DLD1 (cell line): ENCODE measurements at regions not wholly inside any gene's neighbourhood (a gene's known extent, or its start where the extent isn't known, plus 50 kb on each side); places are given as distances from the start of the nearest gene placed in this dataset.

ENCODE experiments used
- in situ Hi-C: cut with HindIII; loops from 2 replicates; pipeline ENCODE4 v1.10.0; 2017; ENCODE audit warnings: low sequenced_read_pairs

DNA sequence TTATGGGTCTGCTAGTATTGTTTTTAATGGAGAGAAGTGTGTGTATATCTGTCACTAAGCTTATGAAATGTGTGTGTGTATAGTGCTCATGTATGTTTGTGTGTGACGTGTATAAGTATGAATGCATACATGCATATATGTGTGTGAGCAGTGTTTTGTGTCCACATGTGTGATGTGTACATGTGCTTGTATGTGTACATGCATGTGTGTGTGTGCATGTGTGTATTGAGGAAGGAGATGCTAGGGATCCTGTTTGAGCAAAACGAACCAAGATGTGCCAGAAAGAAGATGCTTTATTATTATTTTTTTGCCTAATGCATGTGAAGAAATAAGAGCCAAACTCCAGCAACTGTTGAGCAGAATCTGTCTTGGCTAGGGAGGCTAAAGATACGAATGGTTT lies 301.3 kb upstream of the SKOR2 start:
- in situ Hi-C loops: no loop called here

DNA sequence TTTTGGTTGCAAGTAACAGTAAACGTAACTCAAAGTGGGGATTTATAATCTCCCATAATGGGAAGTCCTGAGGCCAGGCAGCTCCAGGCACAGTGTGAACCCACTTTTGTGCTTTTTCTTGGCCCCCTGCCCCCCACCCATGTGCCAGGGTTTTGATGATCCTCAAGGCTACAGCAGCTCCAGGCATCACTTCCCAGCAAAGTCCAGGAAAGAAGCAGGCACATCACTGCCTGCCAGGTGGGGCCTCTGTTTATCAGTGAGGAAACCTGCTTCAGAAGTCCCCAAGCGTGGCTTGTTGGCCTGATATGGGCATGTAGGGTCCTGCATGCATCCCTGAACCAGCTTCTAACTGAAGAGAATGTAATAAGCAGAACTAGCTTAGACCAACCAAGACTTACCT lies 299.2 kb upstream of the SKOR2 start:
- in situ Hi-C loops: no loop called here

DNA sequence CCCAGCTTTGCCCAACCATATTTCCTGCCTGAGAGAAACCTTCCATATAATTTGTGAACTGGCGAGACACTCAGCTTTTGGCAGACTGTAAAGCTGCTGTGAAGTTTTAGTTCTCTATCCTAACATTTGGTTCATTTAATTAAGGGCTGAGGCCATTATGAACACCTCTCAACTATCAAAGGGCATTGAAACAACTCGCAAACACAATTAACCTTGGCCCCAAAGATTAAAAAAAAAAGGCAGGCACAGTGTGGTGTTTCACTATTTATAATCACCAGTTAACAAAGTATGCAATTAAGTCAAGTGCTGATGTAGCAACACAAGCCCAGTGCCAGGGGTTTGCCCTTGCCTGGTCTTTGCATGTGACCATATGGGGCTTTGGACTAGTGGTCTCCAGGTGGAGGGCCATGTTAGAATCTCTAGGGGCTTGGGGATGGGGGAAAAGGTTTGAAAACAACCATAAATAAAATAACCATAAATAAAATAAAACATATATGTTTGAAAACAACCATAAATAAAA lies 297.6 kb upstream of the SKOR2 start:
- in situ Hi-C loops: no loop called here

DNA sequence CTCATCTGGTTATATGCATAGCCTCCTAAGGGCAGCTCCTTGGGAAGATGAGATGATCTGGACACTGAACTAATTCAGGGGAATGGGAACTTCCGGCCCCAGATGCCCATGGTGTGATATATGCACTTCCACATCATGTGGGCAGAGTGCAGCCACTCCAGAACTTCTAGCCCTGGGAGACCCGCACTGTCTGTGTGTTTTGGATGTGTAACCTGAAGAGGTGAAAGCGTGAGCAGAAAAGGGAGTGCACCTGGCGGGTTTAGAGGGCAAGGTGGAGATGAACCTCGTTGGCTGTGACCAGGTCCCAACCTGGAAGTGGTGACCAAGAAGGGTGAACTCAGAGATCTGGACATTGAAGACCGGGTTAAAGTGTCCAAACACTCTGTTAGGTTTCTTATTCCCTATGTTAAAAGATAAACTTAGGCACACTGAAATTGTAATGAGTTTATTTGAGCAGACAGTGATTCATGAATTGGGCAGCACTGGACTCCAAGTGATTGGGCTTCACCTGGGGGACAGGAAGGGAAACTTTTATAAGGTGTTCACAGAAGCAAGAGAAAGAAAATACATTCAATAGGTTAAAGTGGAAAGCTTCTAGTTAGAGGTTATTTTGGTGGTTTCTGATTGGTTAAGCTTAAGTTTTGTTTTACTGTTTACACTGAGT lies 296.2 kb upstream of the SKOR2 start:
- in situ Hi-C loops: no loop called here

DNA sequence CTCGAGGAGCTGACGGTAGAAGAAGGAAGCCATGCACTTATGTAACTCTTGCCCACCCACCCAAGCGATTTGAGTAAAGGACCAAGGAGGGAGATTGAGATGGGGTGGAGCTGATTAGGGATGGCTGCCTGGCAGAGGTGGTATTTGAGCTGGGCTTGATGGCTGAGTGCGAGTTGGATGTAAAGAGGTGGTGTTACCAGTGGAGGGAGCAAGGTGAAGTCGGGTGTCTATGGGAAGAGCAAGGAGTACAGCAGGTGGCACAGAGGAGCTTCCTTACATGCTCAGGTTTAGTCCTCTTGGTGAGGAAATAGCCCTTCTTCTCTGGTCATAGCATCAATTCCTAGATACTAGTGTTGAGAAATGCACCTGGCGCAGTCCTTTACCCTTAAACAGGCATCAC lies 294.2 kb upstream of the SKOR2 start:
- in situ Hi-C loops: no loop called here

DNA sequence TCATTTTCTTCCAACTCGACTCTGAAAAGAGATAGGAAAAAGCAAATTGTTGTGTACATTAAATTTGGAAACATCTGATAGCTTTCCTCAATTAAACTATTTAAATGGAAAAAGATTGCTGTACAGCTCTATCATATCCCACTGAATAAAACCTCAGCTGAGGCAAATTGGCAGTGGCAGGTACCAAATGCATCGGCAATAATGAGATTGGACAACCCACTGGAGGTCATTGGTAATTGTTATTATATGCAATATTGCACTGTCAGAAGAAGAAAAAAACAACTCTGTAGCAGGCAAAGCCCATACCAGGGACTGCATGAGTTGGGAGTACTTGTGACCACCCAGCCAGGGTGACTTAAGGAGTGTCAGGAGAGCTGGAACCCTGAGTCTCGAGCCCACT lies 291.6 kb upstream of the SKOR2 start:
- in situ Hi-C loops: no loop called here

DNA sequence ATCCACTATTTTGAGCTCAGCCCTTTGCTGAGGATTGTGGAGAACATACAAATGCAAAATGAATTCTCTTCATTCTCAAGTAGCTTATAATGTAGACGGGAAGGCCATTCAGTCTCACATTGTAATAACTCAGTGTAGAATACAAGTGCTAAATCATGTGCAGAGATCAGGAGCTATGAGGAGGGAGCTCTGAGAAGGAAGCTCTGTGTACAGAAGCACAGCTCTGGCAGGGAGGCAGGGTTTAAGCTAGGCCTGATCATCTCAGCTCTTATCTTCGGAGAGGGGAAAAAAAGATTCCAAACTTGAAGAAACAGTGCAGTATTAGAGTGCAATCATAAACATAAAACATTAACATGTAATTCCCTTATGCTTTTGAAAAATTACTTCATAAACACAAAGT lies 291.1 kb upstream of the SKOR2 start:
- in situ Hi-C loops: no loop called here

DNA sequence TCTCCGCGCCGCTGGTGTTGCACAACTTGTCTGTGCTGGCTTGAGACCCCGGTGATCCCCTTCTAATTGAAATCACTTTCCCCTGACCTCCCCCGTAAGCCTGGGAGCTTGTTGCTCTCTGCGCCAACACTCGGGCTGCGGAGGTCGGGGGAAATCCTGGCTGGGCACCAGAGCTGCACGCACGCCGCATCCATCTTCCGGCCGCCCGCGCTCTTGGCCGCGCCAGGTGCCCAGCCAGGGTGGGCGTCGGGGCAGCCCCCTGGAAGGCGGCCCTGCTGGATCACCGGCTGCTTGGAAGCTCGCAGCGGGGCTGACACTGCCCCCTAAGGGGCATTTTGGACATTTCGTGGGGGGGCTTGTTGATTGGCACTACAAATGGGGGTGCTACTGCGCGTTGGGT lies 280.3 kb upstream of the SKOR2 start:
- in situ Hi-C loops: no loop called here

DNA sequence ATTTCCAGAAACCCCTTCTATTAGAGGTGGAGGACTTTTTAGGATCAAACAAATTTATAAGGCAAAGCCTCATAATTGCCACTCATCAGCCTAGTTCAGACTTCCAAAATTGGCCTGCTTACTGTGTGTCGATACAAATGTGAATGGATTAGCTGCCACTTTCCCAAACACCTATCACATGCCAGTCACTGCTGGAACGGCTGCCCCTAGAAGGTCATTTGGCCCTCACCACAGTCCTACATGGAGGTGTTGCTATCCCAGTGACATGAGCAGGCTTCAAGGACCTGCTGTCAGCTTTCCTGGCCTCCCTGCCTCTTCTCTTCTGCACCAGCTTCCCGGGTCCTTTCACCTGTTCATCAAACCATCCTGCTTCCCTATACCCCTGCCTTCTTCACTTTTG lies 279.2 kb upstream of the SKOR2 start:
- in situ Hi-C loops: no loop called here

DNA sequence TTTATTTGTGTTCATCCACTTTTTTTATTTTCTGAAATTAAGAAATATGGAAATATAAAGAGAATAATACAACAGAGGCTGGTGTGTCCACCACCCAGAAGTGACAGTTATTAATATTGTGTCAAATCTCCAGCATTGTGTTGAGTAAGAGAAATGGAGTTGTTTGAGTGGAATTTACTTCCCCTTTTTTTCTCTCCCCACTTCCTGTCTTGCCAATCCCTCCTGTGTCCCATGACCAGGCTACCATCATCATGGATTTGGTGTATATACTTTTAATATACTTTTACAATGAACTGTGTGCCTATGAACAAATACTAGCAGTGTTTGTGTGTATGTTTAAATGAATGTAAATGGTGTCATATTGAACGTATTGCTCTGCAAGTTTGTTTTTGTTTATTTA lies 276.9 kb upstream of the SKOR2 start:
- in situ Hi-C loops: no loop called here

DNA sequence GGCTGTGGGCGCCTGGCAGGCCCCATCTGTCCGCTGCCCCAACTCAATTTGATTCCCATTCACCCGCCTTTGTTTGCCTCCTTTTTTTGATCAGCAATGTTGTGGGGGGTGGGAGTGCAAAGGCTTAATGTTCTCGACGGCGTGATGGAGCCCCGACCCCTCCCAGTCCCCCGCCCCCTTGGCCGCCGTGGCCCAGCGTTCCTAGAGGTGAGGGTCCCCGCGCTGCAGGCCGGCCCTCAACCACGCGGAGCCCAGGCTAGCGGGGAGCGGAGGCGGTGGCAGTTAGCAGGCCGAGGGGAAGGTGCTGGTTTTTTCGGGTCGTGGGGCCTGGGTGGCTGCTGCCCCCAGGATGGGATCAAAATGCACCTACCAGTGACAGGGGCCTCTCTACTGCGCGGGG lies 274.7 kb upstream of the SKOR2 start:
- in situ Hi-C loops: no loop called here

DNA sequence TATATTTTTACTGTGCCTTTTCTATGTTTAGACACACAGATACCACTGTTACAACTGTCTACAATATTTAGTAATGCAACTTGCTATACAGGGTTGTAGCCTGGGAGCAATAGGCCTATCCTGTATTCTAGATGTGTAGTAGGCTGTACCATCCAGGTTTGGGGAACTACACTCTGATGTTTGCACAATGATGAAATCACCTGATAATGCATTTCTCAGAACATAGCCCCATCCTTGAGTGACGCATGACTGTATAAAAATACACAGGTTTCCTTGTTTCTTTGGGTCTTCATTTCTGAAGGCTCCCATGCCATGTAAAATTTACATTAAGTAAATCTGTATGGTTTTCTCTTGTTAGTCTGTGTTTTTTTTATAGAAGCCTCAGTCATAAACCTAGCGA lies 270.9 kb upstream of the SKOR2 start:
- in situ Hi-C loops: no loop called here

DNA sequence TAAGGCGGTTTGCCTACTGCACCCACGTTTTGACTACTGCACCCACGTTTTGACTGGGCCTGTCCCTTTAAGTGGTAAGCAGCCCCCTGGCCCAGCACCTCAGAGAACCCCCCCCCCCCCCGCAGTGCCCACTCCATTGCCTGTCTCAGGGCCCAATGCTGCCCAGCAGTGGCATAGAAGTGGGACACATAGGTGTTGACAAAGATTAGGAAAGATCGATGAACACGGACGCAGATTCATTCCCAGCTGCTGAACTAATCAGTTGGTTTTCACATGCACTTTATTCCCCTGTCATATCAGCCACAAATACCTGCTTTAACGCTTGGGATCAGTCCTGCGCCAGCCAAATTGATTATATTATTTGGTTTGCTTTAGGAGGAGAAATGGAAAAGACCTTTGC lies 268.8 kb upstream of the SKOR2 start:
- in situ Hi-C loops: no loop called here

DNA sequence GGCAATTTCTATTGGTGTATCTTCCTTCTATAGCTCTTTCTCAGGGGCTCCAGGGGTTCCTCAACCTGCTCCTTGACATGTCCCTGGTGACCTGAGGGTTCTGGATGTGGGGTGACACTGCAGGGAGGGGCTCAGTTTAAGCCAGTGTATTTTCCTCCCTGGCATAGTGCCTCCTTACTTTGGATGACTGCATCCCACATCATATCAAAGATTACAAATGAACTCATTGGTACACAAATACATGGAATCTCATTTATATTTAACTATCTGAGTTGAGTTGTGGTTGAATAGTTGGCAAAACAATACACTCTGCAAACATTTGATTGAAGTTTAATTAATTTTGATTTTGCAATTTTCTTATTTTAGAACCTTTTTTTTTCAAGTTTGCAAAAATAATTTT lies 268.2 kb upstream of the SKOR2 start:
- in situ Hi-C loops: no loop called here

DNA sequence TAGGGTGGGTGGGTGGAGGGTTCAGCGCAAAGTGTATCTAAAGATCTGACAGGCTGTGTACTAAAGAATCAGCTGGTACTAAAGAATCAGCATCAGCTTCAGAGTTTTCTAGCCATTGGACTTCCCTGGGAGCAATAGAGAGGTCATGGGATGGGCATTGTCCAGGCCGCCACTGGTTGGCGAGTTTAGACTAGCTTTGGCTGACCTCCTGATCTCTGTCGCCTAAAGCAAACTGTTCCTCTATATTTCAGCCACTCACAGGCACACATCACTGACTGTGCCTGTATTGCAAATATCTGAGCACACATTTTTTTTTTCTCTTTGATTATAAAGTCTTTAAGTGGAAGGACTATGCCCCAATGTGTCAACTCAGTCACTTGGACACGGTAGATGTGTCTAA lies 267.8 kb upstream of the SKOR2 start:
- in situ Hi-C loops: no loop called here

DNA sequence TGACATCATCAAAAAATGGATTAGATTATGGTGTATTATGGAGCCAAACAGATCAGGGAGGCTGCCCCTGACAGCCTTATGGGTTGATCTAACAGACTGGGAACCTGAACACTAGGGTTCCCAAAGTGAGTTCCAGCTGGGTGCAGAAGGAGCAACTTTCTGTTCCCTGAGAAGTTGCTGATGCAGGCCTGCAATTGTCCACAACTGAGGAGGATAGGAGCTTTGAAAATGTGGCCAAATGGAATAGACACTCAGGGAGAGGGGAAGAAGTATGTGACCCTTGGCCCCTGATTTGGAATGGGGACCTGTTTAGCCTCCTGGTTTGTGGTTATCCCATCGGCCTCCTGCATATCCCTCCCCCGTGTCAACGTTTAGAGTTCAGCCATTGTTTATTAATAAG lies 262.2 kb upstream of the SKOR2 start:
- in situ Hi-C loops: no loop called here

DNA sequence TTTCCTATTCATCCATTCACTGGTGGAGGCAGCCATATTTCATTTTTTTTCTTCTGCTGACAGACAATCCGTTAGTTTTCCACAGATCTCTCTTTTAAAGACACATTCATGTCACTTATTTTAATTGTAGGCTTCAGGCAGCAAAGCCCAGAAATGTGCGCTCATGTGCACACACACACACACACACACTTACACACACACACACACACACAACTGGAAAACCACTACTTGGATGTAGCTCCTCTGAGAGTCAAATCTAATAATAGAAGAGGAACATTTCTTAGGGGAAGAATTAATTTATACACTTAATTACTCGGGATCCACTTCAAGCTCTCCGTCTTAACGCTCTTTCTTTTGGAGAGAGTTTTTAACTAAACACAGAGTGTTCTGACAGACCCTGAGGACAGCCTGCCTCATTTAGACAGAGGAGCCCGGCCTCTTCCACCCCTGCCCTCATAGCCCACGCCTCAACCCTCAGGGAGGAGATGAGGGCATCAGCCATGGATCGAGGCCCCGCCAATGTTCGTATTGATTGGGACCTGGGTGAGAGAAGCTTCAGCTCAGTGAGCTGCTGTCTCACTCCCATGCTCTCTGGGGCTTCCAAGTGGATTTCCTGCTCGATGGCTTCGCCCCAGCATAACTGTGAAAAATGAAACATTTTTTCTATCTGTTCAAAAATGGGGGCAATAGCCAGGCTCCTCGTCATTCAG lies 261.4 kb upstream of the SKOR2 start:
- in situ Hi-C loops: no loop called here

DNA sequence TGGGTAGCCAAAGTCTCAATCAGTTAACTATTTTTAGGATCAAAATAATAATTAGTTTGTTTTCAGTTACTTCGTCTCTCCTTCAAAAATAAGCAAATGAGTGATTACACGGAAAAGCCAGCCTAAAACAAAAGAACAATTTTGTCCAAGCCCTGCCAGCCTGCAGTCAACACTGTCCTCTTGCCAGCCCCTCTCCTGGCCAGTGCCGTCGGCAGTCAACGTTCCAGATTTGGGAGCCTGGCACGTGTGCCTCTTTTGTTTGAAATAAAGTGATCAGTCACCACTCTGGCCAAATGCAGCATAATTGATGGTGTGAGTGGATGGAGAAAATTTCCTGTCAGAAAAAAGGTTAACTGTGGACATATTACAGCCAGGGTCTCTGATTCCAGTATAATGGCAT lies 260.6 kb upstream of the SKOR2 start:
- in situ Hi-C loops: no loop called here

DNA sequence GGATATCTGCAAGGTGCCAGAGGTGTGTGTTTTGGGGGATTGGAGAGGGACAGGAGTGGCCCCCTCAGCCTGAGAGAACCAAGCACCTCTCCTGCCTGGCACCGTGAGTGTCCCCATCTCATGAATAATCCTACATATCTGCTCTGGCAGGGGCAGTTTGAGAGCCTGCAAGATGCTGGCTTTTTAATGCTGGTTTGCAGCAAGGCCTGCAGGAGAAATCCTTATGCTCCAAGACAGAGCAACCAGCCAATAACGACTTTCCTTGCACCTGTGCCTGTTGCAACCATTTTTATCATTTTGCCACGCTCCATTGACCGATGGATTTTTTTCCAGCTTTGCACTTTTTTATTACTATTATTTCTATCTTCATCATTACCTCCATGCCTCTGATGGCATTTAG lies 259.4 kb upstream of the SKOR2 start:
- in situ Hi-C loops: no loop called here

DNA sequence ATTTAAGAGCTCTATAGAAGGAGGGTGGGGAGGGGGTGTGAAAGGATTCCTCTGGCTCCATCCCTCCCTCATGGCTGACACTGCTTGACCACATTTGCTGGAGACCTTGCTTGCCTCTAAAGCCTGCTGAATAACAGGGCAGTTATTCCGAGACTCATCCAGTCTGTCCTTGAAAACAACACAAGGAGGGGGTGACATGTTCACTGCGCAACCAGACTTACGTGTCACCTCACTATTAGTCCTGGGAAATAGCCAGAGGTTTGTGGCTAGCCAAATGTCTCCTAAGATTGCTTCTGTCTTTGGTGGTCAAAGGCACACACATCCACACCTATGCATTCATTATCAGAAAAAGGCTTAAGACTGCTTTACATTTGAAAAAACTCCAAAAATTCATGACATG lies 256.2 kb upstream of the SKOR2 start:
- in situ Hi-C loops: no loop called here

DNA sequence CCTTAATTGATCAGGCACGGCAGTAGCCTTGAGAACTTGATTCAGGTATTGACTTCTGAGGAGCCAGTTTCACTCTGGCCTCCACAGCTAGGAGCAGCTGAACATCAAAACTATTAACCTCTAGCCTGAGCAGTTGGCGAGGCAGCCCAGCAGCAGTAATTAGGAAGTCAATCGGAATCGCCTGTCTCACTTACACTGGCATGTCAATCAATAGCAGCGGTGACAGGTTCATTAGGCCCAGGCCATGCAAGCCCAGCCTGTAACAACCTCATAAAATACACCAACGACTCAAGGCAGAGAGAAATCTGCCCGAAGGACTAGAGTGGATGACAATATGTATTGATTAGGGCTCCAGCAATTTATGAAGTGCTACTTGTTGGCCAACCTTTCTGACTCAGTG lies 255.4 kb upstream of the SKOR2 start:
- in situ Hi-C loops: no loop called here

DNA sequence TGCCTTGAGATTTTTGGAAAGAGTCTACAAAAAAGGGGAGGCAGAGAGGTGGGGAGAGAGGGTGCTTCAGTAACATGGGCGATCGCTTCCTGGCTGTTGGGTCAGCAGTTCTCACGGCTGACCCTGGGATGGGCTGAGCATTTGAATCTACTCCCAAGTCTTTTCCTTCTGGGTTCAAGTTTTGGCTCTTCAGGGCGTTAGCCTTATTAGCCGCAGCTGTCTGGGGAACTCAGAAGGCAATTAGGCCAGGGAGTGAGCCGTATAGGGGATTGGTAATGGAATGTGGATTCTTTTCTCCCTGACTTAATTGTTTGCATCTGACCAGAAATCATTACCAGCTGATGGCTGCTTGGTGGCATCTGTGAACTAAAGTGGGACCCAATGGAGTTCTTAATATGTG lies 250.5 kb upstream of the SKOR2 start:
- in situ Hi-C loops: no loop called here

DNA sequence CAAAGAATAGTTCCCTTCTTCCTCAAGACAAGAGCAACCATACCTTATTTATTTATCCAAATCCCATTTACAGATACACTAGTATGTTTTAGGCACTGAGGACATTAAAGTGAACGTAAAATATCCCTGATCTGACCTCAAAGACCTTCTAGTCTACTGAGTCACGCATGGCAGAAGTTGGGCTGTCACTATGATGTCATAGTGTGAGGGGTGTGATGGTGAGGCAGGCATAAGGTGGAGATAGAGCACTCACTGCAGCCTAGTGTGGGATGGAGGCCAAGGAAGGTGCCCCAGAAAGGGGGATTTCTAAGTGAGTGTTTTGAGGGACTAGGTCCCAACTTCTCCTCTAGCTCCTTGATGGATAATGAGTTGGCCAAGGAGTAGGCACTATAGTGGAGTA lies 249.5 kb upstream of the SKOR2 start:
- in situ Hi-C loops: no loop called here
